Fibroblast of peridontal ligament (primary cell): ENCODE measurements at regions not wholly inside any gene's neighbourhood (a gene's known extent, or its start where the extent isn't known, plus 50 kb on each side); places are given as distances from the start of the nearest gene placed in this dataset.

Source experiments
- DNase-seq: peaks from one replicate; pipeline ENCODE4 v3.0.0-alpha.2; 2010; ENCODE audit errors: extremely low read depth

GRCh38 chr6:16854986-16855385 lies 93.7 kb upstream of the ATXN1 start:
- no peak for DNase-seq

- DNase-seq: no peak
These were observed 91.4 kb upstream of the ATXN1 start for GRCh38 chr6:16852671-16853070.

- peak; percentile 45 for DNase-seq
These were observed 90.5 kb upstream of the ATXN1 start for GRCh38 chr6:16851758-16852157.

- DNase-seq: no peak
These were observed 89.8 kb upstream of the ATXN1 start for GRCh38 chr6:16851044-16851540.

- no peak for DNase-seq
These were observed 89.4 kb upstream of the ATXN1 start for GRCh38 chr6:16850681-16851026.

GRCh38 chr6:16849988-16850680 lies 88.9 kb upstream of the ATXN1 start:
- no peak for DNase-seq

- DNase-seq: peak; percentile 91
These were observed 88.2 kb upstream of the ATXN1 start for GRCh38 chr6:16849280-16849987.

GRCh38 chr6:16846399-16846778 lies 85.1 kb upstream of the ATXN1 start:
- no peak for DNase-seq

- no peak for DNase-seq
These were observed 82.9 kb upstream of the ATXN1 start for GRCh38 chr6:16844183-16844582.

- DNase-seq: no peak
These were observed 81.4 kb upstream of the ATXN1 start for GRCh38 chr6:16842676-16843075.

GRCh38 chr6:16841241-16841640 lies 80.0 kb upstream of the ATXN1 start:
- no peak for DNase-seq

- DNase-seq: no peak
These were observed 79.5 kb upstream of the ATXN1 start for GRCh38 chr6:16840725-16841124.

- no peak for DNase-seq
These were observed 79.0 kb upstream of the ATXN1 start for GRCh38 chr6:16840291-16840690.

GRCh38 chr6:16839631-16840179 lies 78.4 kb upstream of the ATXN1 start:
- no peak for DNase-seq

GRCh38 chr6:16837217-16837972 lies 76.1 kb upstream of the ATXN1 start:
- no peak for DNase-seq

- DNase-seq: peak; percentile 68
These were observed 75.1 kb upstream of the ATXN1 start for GRCh38 chr6:16836144-16836981.

- no peak for DNase-seq
These were observed 73.0 kb upstream of the ATXN1 start for GRCh38 chr6:16834242-16834641.

- no peak for DNase-seq
These were observed 71.5 kb upstream of the ATXN1 start for GRCh38 chr6:16832721-16833120.

- peak; percentile 69 for DNase-seq
These were observed 70.8 kb upstream of the ATXN1 start for GRCh38 chr6:16832043-16832567.

- no peak for DNase-seq
These were observed 69.9 kb upstream of the ATXN1 start for GRCh38 chr6:16831136-16831535.

GRCh38 chr6:16828058-16828457 lies 66.8 kb upstream of the ATXN1 start:
- DNase-seq: no peak
